GM18870 (cell line): ENCODE measurements at regions not wholly inside any gene's neighbourhood (a gene's known extent, or its start where the extent isn't known, plus 50 kb on each side); places are given as distances from the start of the nearest gene placed in this dataset.
"Not testable (repeated sequence)": the region's sequence is repeated elsewhere in the genome, so short reads cannot be mapped to it uniquely, and the experiment has no call there.

ENCODE experiments used
- ATAC-seq: cut with Tn5 transposase; IDR thresholded peaks from one replicate; pipeline ENCODE4 v1.9.1; 2021; ENCODE audit warnings: moderate library complexity; ENCODE audit not compliant: unreplicated experiment

DNA sequence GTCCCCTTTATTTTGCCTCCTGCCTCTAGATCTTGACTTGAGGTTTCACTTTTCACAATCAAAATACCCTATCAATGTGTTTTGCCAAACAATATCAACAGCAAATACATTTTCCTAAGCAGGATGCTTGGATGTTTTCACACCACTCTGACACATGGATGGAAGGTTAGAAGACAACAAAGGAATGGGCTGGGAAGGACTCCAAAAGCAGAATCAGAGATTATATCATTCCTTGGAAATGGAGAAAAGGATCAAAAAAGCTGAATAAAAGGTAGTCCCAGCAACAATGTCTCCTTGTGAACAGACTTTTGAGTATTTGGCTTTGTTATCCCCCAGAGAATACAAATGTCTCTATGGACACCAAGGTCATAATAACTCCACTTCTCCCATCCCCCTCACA lies 170.8 kb downstream of the ETAA1 start:
- no peak for ATAC-seq

GRCh38 chr2:67570611-67571010 lies 173.5 kb downstream of the ETAA1 start:
- no peak for ATAC-seq

DNA sequence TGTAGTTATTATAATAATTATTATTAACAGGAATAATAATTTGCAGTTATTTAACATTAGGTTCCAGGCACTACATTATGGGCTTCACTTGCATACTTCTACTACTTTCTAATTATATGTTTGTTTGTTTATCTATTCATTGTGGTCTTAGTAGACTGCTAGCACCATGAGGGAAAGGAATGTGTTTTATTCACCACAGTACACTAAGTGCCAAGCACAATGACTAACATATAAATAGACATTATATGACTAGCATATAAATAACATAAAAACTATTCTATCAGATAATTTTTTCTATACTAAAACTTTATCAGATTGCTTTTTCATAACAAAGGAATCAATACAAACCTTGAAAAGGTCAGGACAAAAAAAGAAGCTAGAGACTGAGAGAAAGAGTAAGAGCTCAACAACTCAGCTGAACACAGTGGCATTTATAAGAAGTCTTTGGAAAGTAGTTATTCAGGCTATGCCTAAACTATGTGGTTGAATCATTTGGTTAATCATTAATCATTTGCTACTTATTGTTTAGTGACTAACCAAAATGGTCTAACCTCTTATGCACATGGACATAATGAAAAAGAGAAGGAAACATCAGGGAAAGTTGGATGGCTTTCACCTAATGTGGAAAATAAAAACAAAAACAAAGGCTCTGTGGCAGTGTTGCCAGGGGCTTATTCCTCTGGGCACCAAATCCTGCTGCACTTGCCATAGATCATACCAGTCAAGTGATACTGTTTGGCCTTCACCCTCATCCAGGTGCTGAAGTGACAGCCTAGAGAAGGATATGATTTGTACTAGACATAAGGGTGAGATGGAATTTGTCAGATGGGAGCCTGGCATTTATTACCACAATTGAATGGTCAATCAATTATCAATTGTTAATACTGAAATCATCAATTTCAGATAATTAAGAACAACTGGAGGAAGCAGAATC lies 174.9 kb downstream of the ETAA1 start:
- ATAC-seq = no peak

GRCh38 chr2:67572721-67573435 lies 175.7 kb downstream of the ETAA1 start:
- ATAC-seq = no peak

DNA sequence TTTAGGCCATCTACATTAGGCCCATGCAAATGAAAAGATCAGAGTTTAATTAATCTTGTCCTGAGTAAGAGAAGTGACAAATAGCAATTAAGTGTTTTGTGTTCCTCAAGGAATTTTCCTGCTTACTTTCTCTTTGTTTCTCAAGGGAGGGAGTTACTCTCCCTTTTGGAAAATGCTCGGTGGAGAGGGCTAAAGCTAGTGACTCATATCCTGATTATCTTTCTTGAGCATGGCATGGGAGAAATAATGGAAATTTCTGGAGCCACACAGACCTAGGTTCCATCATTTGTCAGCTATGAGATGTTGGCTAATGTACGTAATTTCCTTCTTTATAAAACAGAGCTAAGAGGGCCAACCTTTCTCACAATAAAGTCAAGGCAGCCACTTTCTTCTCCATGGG lies 177.1 kb downstream of the ETAA1 start:
- ATAC-seq = no peak

DNA sequence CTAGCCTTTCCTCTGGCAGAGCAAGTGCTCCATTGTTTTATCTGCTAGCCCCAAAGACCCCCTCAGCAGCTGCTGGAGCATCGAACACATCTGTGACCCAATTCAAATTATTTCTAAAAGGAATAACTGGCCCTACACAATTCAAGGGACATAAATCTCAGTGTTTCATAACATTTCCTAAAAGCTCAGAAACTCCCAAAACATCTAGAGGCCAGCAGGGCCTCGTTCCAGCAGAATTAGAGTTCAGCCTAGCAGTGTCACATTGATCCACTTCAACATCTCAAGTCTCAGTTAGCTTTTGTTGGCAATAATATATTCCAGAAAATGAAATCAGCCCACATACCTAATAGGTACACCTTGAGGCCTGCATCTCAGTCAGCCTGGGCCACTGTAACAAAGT lies 179.1 kb downstream of the ETAA1 start:
- no peak for ATAC-seq

DNA sequence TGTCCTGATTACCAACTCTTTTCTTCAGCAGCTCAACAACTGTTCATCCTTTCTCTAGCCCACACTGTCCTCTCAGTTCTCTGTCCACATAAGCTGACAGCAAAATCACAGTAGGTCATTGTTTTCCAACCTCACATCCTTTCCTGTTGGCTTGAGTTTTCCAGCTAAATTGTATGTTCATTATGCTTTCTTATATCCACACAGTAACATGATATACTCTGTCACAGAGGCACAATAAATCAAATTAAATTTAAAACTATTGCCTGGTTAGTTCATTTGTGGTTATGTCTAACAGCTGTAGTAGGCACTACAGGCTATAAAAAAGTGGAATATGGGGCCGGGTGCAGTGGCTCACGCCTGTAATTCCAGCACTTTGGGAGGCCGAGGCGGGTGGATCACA lies 179.9 kb downstream of the ETAA1 start:
- ATAC-seq = no peak

GRCh38 chr2:67579216-67579615 lies 182.1 kb downstream of the ETAA1 start:
- no peak for ATAC-seq

- no peak for ATAC-seq
These were observed 182.7 kb downstream of the ETAA1 start for GRCh38 chr2:67579806-67580205.

DNA sequence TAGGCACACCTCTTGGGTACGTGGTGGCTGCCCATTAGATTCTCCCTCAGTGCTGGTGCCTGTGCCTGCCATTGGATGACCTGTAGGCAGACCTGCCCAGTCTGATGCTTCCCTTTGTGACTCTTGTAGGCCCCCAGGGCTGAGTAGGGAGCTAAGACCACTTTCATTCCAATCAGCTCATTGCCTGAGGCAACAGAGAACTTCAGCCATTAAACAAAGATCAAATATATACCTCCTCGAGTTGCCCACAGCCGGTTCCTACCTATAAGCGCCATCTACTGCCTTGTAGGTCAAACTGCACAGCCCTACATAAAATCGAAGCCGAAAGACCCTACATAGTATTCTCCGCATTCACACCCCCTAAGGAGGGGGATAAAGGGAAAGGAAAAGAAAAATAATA lies 184.6 kb downstream of the ETAA1 start:
- no peak for ATAC-seq

GRCh38 chr2:67583185-67583584 lies 186.1 kb downstream of the ETAA1 start:
- ATAC-seq = no peak

GRCh38 chr2:67585400-67585799 lies 188.3 kb downstream of the ETAA1 start:
- ATAC-seq = no peak

DNA sequence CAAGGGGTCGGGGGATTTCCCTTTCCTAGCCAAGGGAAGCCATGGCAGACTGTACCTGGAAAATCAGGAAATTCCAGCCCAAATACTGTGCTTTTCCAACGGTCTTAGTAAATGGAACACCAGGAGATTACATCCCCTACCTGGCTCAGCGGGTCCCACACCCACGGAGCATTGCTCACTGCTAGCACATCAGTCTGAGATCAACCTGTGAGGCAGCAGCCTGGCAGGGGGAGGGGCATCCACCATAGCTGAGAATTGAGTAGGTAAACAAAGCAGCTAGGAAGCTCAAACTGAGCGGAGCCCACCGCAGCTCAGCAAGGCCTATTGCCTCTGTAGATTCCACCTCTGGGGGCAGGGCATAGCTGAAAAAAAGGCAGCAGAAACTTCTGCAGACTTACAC lies 192.0 kb downstream of the ETAA1 start:
- not testable (repeated sequence) for ATAC-seq

- ATAC-seq = not testable (repeated sequence)
These were observed 197.4 kb downstream of the ETAA1 start for GRCh38 chr2:67594522-67594921.

DNA sequence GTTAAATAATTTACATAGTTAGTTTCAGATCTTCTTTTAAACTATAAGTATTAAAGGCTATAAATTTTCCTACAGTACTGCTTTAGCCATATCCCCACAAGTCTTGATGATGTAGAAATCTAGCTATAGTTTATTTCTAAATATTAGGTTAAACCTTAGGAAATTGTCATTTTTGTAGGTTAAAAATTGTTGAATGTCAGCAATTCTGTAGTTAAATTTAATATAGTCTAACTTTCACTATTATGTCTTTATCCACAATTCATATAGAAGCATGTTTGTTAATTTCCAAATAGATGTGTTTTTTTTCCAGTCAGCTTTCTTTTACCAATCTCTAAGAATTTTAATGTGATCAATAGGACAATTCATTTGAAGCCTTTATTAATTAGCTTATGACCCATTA lies 199.7 kb downstream of the ETAA1 start:
- no peak for ATAC-seq

- no peak for ATAC-seq
These were observed 202.4 kb downstream of the ETAA1 start for GRCh38 chr2:67599561-67599960.

DNA sequence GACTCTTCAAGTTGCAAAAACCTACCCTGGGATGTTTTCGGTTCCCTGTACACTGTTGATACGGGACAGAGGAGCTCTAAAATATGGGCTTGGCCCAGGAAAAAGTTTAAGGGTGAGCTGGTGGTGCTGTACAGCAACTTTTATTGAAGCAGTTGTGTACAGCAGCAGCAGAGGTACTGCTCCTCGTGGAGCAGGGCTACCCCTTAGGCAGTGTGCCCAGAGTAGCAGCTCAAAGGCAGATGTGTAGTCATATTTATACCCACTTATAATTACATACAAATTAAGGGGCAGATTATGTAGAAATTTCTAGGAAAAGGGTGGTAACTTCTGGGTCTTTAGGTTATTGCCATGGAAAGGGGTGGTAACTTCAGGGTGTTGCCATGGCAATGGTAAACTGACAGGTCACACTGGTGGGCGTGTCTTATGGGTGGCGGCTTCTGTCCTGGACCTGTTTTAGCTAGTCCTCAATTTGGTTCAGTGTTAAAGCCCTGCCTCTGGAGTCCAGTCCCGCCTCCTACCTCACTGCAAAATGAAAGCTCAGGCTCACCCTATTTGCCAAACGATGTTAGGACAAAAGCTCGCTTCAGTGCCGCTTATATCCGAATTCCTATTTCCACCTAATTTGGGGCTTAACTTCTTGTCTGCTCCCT lies 203.2 kb downstream of the ETAA1 start:
- no peak for ATAC-seq

GRCh38 chr2:67600946-67601345 lies 203.8 kb downstream of the ETAA1 start:
- ATAC-seq = no peak

GRCh38 chr2:67604360-67604759 lies 207.2 kb downstream of the ETAA1 start:
- no peak for ATAC-seq

GRCh38 chr2:67612576-67613042 lies 215.5 kb downstream of the ETAA1 start:
- no peak for ATAC-seq

GRCh38 chr2:67613227-67613626 lies 216.1 kb downstream of the ETAA1 start:
- no peak for ATAC-seq

- no peak for ATAC-seq
These were observed 217.3 kb downstream of the ETAA1 start for GRCh38 chr2:67614454-67614853.
